ENCODE measurements at regions not wholly inside any gene's neighbourhood (a gene's known extent, or its start where the extent isn't known, plus 50 kb on each side); places are given as distances from the start of the nearest gene placed in this dataset.

- intact Hi-C loops (cut with DNase I) = no loop called here
- no peak overlapping the region for H3K9ac ChIP-seq (ENCODE audit: low read length in 3 of 3)
- DNase-seq (peak in 4 of 5 donors; percentile 43 to 88 (median 52)), FAIRE-seq (no peak)
- no peaks in the 10 kb centered on the region for H3K27me3 ChIP-seq (ENCODE audit: control insufficient read depth, insufficient read depth, low read length)
- no peaks in the 10 kb centered on the region for H3K4me1 ChIP-seq (ENCODE audit: control insufficient read depth in 2 of 3, insufficient read depth in 2 of 3, low read depth in 1 of 3, low read length in 3 of 3)
- no peak for TF ChIP-seq CTCF (IDR thresholded peaks at IDR 0.05; ENCODE audit: borderline replicate concordance, extremely low read depth, insufficient read depth)
- no peaks in the 10 kb centered on the region for H3K9me3 ChIP-seq (ENCODE audit: control insufficient read depth in 2 of 3, insufficient read depth in 1 of 3, low read length in 3 of 3)
- H3K4me3 ChIP-seq (ENCODE audit: low read length in 3 of 3) = no peak overlapping the region
- no peaks in the 10 kb centered on the region for H3K36me3 ChIP-seq (ENCODE audit: control insufficient read depth in 2 of 3, insufficient read depth in 3 of 3, low read length in 3 of 3)
- no peak overlapping the region for H3K27ac ChIP-seq (ENCODE audit: low read depth in 2 of 2, low read length in 2 of 2)
Measured at GRCh38 chr13:29901710-29902631, 51.6 kb upstream of the UBL3 start.

Measured in kidney (tissue), 13 donors.